ENCODE measurements at regions not wholly inside any gene's neighbourhood (a gene's known extent, or its start where the extent isn't known, plus 50 kb on each side); places are given as distances from the start of the nearest gene placed in this dataset.

DNA sequence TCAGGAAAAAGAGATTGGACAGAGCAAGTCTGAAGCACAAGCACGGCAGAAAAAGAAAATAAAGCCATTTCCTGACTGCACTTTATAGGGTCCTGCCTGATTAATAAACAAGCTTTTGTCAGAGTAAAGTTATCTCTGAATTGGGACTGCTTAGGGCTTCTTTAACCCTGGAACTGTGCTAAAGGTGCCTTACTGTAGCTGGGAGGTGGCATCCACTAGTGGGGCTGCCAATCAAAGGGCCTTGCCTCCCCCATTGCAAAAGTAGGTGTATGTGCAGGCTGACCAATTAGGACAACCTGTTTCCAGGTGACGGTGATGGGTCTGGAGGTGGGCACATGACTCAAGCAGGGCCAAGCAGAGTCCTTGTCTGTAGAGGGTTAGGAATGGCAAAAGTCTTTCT is 57.4 kb upstream of the RAPH1 start:
- Mint-ChIP-seq H3K27me3 (ENCODE audit: insufficient read depth, low read depth, poor library complexity) (peaks cover 2% of the 10 kb centered on the region), H3K36me3 (ENCODE audit: low read depth) (no peaks in the 10 kb centered on the region), H3K4me3 (no peak overlapping the region), H3K9me3 (no peaks in the 10 kb centered on the region), H3K4me1 (no peaks in the 10 kb centered on the region), H3K27ac (no peak overlapping the region)
- no peak overlapping the region for H3K4me2 ChIP-seq
- no peaks in the 10 kb centered on the region for H3K9me2 ChIP-seq (ENCODE audit: insufficient read depth)
- H3K4me1 ChIP-seq (ENCODE audit: insufficient read depth): no peaks in the 10 kb centered on the region
- no peak overlapping the region for H3K4me3 ChIP-seq
- no peaks in the 10 kb centered on the region for H3K27me3 ChIP-seq (ENCODE audit: insufficient read depth)
- H3K36me3 ChIP-seq (ENCODE audit: insufficient read depth): no peaks in the 10 kb centered on the region
- H3K79me2 ChIP-seq (replicated peaks; ENCODE audit: insufficient read depth): no peaks in the 10 kb centered on the region
- H2AFZ ChIP-seq: peak overlapping the region; percentile 59
- DNase-seq (ENCODE audit: low spot score) (no peak), ATAC-seq (no peak)
- H3F3A ChIP-seq (replicated peaks; ENCODE audit: low read depth): no peaks in the 10 kb centered on the region
- H4K20me1 ChIP-seq (replicated peaks; ENCODE audit: insufficient read depth): no peaks in the 10 kb centered on the region
- TF ChIP-seq, protein P1, sequence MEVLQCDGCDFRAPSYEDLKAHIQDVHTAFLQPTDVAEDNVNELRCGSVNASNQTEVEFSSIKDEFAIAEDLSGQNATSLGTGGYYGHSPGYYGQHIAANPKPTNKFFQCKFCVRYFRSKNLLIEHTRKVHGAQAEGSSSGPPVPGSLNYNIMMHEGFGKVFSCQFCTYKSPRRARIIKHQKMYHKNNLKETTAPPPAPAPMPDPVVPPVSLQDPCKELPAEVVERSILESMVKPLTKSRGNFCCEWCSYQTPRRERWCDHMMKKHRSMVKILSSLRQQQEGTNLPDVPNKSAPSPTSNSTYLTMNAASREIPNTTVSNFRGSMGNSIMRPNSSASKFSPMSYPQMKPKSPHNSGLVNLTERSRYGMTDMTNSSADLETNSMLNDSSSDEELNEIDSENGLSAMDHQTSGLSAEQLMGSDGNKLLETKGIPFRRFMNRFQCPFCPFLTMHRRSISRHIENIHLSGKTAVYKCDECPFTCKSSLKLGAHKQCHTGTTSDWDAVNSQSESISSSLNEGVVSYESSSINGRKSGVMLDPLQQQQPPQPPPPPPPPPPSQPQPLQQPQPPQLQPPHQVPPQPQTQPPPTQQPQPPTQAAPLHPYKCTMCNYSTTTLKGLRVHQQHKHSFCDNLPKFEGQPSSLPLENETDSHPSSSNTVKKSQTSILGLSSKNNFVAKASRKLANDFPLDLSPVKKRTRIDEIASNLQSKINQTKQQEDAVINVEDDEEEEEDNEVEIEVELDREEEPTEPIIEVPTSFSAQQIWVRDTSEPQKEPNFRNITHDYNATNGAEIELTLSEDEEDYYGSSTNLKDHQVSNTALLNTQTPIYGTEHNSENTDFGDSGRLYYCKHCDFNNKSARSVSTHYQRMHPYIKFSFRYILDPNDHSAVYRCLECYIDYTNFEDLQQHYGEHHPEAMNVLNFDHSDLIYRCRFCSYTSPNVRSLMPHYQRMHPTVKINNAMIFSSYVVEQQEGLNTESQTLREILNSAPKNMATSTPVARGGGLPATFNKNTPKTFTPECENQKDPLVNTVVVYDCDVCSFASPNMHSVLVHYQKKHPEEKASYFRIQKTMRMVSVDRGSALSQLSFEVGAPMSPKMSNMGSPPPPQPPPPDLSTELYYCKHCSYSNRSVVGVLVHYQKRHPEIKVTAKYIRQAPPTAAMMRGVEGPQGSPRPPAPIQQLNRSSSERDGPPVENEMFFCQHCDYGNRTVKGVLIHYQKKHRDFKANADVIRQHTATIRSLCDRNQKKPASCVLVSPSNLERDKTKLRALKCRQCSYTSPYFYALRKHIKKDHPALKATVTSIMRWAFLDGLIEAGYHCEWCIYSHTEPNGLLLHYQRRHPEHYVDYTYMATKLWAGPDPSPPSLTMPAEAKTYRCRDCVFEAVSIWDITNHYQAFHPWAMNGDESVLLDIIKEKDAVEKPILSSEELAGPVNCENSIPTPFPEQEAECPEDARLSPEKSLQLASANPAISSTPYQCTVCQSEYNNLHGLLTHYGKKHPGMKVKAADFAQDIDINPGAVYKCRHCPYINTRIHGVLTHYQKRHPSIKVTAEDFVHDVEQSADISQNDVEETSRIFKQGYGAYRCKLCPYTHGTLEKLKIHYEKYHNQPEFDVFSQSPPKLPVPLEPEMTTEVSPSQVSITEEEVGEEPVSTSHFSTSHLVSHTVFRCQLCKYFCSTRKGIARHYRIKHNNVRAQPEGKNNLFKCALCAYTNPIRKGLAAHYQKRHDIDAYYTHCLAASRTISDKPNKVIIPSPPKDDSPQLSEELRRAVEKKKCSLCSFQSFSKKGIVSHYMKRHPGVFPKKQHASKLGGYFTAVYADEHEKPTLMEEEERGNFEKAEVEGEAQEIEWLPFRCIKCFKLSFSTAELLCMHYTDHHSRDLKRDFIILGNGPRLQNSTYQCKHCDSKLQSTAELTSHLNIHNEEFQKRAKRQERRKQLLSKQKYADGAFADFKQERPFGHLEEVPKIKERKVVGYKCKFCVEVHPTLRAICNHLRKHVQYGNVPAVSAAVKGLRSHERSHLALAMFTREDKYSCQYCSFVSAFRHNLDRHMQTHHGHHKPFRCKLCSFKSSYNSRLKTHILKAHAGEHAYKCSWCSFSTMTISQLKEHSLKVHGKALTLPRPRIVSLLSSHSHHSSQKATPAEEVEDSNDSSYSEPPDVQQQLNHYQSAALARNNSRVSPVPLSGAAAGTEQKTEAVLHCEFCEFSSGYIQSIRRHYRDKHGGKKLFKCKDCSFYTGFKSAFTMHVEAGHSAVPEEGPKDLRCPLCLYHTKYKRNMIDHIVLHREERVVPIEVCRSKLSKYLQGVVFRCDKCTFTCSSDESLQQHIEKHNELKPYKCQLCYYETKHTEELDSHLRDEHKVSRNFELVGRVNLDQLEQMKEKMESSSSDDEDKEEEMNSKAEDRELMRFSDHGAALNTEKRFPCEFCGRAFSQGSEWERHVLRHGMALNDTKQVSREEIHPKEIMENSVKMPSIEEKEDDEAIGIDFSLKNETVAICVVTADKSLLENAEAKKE (CRISPR knock-in tag; IDR thresholded peaks at IDR 0.05): no peak
- TF ChIP-seq POLR2AphosphoS5 (IDR thresholded peaks at IDR 0.05; ENCODE audit: low read depth) (no peak), NANOG (IDR thresholded peaks at IDR 0.05; ENCODE audit: borderline replicate concordance) (no peak), CREB1 (CRISPR knock-in tag; IDR thresholded peaks at IDR 0.05; ENCODE audit: low read depth) (no peak), ZNF331 (CRISPR knock-in tag; IDR thresholded peaks at IDR 0.05; ENCODE audit: low read depth) (no peak), JUNB (IDR thresholded peaks at IDR 0.05; ENCODE audit: unreplicated experiment) (no peak)
- TF ChIP-seq, protein P2, sequence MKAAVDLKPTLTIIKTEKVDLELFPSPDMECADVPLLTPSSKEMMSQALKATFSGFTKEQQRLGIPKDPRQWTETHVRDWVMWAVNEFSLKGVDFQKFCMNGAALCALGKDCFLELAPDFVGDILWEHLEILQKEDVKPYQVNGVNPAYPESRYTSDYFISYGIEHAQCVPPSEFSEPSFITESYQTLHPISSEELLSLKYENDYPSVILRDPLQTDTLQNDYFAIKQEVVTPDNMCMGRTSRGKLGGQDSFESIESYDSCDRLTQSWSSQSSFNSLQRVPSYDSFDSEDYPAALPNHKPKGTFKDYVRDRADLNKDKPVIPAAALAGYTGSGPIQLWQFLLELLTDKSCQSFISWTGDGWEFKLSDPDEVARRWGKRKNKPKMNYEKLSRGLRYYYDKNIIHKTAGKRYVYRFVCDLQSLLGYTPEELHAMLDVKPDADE (IDR thresholded peaks at IDR 0.05): no peak
- TF ChIP-seq, protein P3, sequence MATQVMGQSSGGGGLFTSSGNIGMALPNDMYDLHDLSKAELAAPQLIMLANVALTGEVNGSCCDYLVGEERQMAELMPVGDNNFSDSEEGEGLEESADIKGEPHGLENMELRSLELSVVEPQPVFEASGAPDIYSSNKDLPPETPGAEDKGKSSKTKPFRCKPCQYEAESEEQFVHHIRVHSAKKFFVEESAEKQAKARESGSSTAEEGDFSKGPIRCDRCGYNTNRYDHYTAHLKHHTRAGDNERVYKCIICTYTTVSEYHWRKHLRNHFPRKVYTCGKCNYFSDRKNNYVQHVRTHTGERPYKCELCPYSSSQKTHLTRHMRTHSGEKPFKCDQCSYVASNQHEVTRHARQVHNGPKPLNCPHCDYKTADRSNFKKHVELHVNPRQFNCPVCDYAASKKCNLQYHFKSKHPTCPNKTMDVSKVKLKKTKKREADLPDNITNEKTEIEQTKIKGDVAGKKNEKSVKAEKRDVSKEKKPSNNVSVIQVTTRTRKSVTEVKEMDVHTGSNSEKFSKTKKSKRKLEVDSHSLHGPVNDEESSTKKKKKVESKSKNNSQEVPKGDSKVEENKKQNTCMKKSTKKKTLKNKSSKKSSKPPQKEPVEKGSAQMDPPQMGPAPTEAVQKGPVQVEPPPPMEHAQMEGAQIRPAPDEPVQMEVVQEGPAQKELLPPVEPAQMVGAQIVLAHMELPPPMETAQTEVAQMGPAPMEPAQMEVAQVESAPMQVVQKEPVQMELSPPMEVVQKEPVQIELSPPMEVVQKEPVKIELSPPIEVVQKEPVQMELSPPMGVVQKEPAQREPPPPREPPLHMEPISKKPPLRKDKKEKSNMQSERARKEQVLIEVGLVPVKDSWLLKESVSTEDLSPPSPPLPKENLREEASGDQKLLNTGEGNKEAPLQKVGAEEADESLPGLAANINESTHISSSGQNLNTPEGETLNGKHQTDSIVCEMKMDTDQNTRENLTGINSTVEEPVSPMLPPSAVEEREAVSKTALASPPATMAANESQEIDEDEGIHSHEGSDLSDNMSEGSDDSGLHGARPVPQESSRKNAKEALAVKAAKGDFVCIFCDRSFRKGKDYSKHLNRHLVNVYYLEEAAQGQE (IDR thresholded peaks at IDR 0.05; ENCODE audit: unreplicated experiment): no peak
- no peak overlapping the region for H3K27ac ChIP-seq (ENCODE audit: low read depth)
